ENCODE measurements at regions not wholly inside any gene's neighbourhood (a gene's known extent, or its start where the extent isn't known, plus 50 kb on each side); places are given as distances from the start of the nearest gene placed in this dataset.

GRCh38 chr6:100281471-100281901 is 183.2 kb downstream of the SIM1 start:
- Histone ChIP-seq H3K9me2 (replicated peaks; ENCODE audit: insufficient read depth, low read length) (no peaks in the 10 kb centered on the region), H4K20me1 (ENCODE audit: low read depth, low read length) (no peaks in the 10 kb centered on the region), H3K9me3 (ENCODE audit: insufficient read depth, low read length) (no peaks in the 10 kb centered on the region), H3K36me3 (ENCODE audit: low read length) (no peaks in the 10 kb centered on the region), H3K27ac (ENCODE audit: low read depth, low read length) (no peak overlapping the region), H3K27me3 (ENCODE audit: low read length) (no peaks in the 10 kb centered on the region), H3K4me2 (ENCODE audit: low read depth, low read length, poor library complexity, severe bottlenecking) (no peak overlapping the region), H3K9ac (ENCODE audit: low read length) (no peak overlapping the region), H2AFZ (ENCODE audit: low read depth, low read length, severe bottlenecking) (no peak overlapping the region), H3K4me3 (ENCODE audit: insufficient read depth, low read length, poor library complexity, severe bottlenecking) (no peak overlapping the region), H3K79me2 (ENCODE audit: insufficient read depth, low read length) (no peaks in the 10 kb centered on the region), H3F3A (ENCODE audit: insufficient read depth) (no peaks in the 10 kb centered on the region)
- no peak for TF ChIP-seq EZH2phosphoT487 (conservative IDR thresholded peaks at IDR 0.05; ENCODE audit: low read length)
- TF ChIP-seq CTCF (IDR thresholded peaks at IDR 0.05; ENCODE audit: insufficient read depth, low read length, poor library complexity, severe bottlenecking): no peak

GRCh38 chr6:100276311-100277057 is 188.2 kb downstream of the SIM1 start:
- H3K27me3 ChIP-seq (ENCODE audit: low read length): no peaks in the 10 kb centered on the region
- no peaks in the 10 kb centered on the region for H4K20me1 ChIP-seq (ENCODE audit: low read depth, low read length)

GRCh38 chr6:100274147-100274546 is 190.6 kb downstream of the SIM1 start:
- Histone ChIP-seq H3K27ac (ENCODE audit: low read depth, low read length) (no peak overlapping the region), H3K79me2 (ENCODE audit: insufficient read depth, low read length) (no peaks in the 10 kb centered on the region), H3K4me3 (ENCODE audit: insufficient read depth, low read length, poor library complexity, severe bottlenecking) (no peak overlapping the region), H3K9me2 (replicated peaks; ENCODE audit: insufficient read depth, low read length) (no peaks in the 10 kb centered on the region), H3K9ac (ENCODE audit: low read length) (no peak overlapping the region), H3K36me3 (ENCODE audit: low read length) (no peaks in the 10 kb centered on the region), H3K9me3 (ENCODE audit: insufficient read depth, low read length) (no peaks in the 10 kb centered on the region), H3K4me2 (ENCODE audit: low read depth, low read length, poor library complexity, severe bottlenecking) (no peak overlapping the region), H4K20me1 (ENCODE audit: low read depth, low read length) (no peaks in the 10 kb centered on the region), H2AFZ (ENCODE audit: low read depth, low read length, severe bottlenecking) (no peak overlapping the region), H3K27me3 (ENCODE audit: low read length) (no peaks in the 10 kb centered on the region), H3F3A (ENCODE audit: insufficient read depth) (no peaks in the 10 kb centered on the region)
- TF ChIP-seq EZH2phosphoT487 (conservative IDR thresholded peaks at IDR 0.05; ENCODE audit: low read length): no peak
- no peak for TF ChIP-seq CTCF (IDR thresholded peaks at IDR 0.05; ENCODE audit: insufficient read depth, low read length, poor library complexity, severe bottlenecking)

More at GRCh38 chr6:100276311-100277057, 188.2 kb downstream of the SIM1 start:
- H3K4me3 ChIP-seq (ENCODE audit: insufficient read depth, low read length, poor library complexity, severe bottlenecking): no peak overlapping the region
- no peak overlapping the region for H3K9ac ChIP-seq (ENCODE audit: low read length)
- no peak overlapping the region for H2AFZ ChIP-seq (ENCODE audit: low read depth, low read length, severe bottlenecking)
- H3K9me3 ChIP-seq (ENCODE audit: insufficient read depth, low read length): no peaks in the 10 kb centered on the region
- no peaks in the 10 kb centered on the region for H3K9me2 ChIP-seq (replicated peaks; ENCODE audit: insufficient read depth, low read length)
- no peak overlapping the region for H3K4me2 ChIP-seq (ENCODE audit: low read depth, low read length, poor library complexity, severe bottlenecking)
- no peaks in the 10 kb centered on the region for H3K79me2 ChIP-seq (ENCODE audit: insufficient read depth, low read length)
- H3K36me3 ChIP-seq (ENCODE audit: low read length): no peaks in the 10 kb centered on the region
- TF ChIP-seq CTCF (IDR thresholded peaks at IDR 0.05; ENCODE audit: insufficient read depth, low read length, poor library complexity, severe bottlenecking) (no peak), EZH2phosphoT487 (conservative IDR thresholded peaks at IDR 0.05; ENCODE audit: low read length) (no peak)
- no peak overlapping the region for H3K27ac ChIP-seq (ENCODE audit: low read depth, low read length)
- H3F3A ChIP-seq (ENCODE audit: insufficient read depth): no peaks in the 10 kb centered on the region
